ENCODE measurements at regions not wholly inside any gene's neighbourhood (a gene's known extent, or its start where the extent isn't known, plus 50 kb on each side); places are given as distances from the start of the nearest gene placed in this dataset.

GRCh38 chr6:119524410-119524809 lies 174.8 kb upstream of the MAN1A1 start:
- intact Hi-C loops (cut with micrococcal nuclease; ENCODE audit: unreplicated experiment): no loop called here
- TF ChIP-seq REST (IDR thresholded peaks at IDR 0.05; ENCODE audit: insufficient read depth in 1 of 2, low read depth in 2 of 2, low read length in 1 of 2) (no peak), TCF7L2 (IDR thresholded peaks at IDR 0.05; ENCODE audit: low read depth, low read length) (no peak), POLR2AphosphoS5 (IDR thresholded peaks at IDR 0.05; ENCODE audit: low read depth, low read length) (no peak), SIN3A (IDR thresholded peaks at IDR 0.05; ENCODE audit: borderline replicate concordance, insufficient read depth, low read depth, low read length) (no peak), CTCF (IDR thresholded peaks at IDR 0.05) (no peak)

GRCh38 chr6:119523556-119523955 lies 174.0 kb upstream of the MAN1A1 start:
- no peaks in the 10 kb centered on the region for H3K27me3 ChIP-seq (ENCODE audit: control insufficient read depth, insufficient read depth, low read length)
- H3K36me3 ChIP-seq (ENCODE audit: control insufficient read depth, insufficient read depth, low read length): no peaks in the 10 kb centered on the region
- DNase-seq (ENCODE audit: low read depth, low spot score) (no peak), ATAC-seq (no peak)
- no peaks in the 10 kb centered on the region for H3K4me1 ChIP-seq (ENCODE audit: control insufficient read depth, insufficient read depth, low read length)
- CTCF ChIA-PET: no interaction called here
- in situ Hi-C loops (cut with HindIII; ENCODE audit: low pct_unique_long_range_greater_than_20kb, low sequenced_read_pairs): no loop called here
- intact Hi-C loops (cut with micrococcal nuclease; ENCODE audit: unreplicated experiment): no loop called here
- H3K9me3 ChIP-seq (ENCODE audit: control insufficient read depth, insufficient read depth, low read depth, low read length): peaks cover 4% of the 10 kb centered on the region; the same call in 1 of the 2 replicates
- POLR2A ChIA-PET: no interaction called here
- BruUV-seq (replicated peaks): no TSS peak
- no peak overlapping the region for H3K27ac ChIP-seq (ENCODE audit: low read length)
- no peak for TF ChIP-seq POLR2AphosphoS5 (IDR thresholded peaks at IDR 0.05; ENCODE audit: low read depth, low read length)
- no peak for TF ChIP-seq REST (IDR thresholded peaks at IDR 0.05; ENCODE audit: insufficient read depth in 1 of 2, low read depth in 2 of 2, low read length in 1 of 2)
- TF ChIP-seq TCF7L2 (IDR thresholded peaks at IDR 0.05; ENCODE audit: low read depth, low read length): no peak
- TF ChIP-seq CTCF (IDR thresholded peaks at IDR 0.05): no peak
- TF ChIP-seq SIN3A (IDR thresholded peaks at IDR 0.05; ENCODE audit: borderline replicate concordance, insufficient read depth, low read depth, low read length): no peak
- no peak overlapping the region for H3K4me3 ChIP-seq (ENCODE audit: low read depth in 2 of 2, low read length in 2 of 2)

More at GRCh38 chr6:119524410-119524809, 174.8 kb upstream of the MAN1A1 start:
- H3K36me3 ChIP-seq (ENCODE audit: control insufficient read depth, insufficient read depth, low read length): no peaks in the 10 kb centered on the region
- no TSS peak for BruUV-seq (replicated peaks)
- H3K4me1 ChIP-seq (ENCODE audit: control insufficient read depth, insufficient read depth, low read length): no peaks in the 10 kb centered on the region
- POLR2A ChIA-PET: no interaction called here
- no peak overlapping the region for H3K4me3 ChIP-seq (ENCODE audit: low read depth in 2 of 2, low read length in 2 of 2)
- peaks cover 4% of the 10 kb centered on the region; the same call in 1 of the 2 replicates for H3K9me3 ChIP-seq (ENCODE audit: control insufficient read depth, insufficient read depth, low read depth, low read length)
- in situ Hi-C loops (cut with HindIII; ENCODE audit: low pct_unique_long_range_greater_than_20kb, low sequenced_read_pairs): no loop called here
- no peak for DNase-seq (ENCODE audit: low read depth, low spot score)
- ATAC-seq: no peak
- no peak overlapping the region for H3K27ac ChIP-seq (ENCODE audit: low read length)
- no peaks in the 10 kb centered on the region for H3K27me3 ChIP-seq (ENCODE audit: control insufficient read depth, insufficient read depth, low read length)
- CTCF ChIA-PET: no interaction called here
